ENCODE measurements at regions not wholly inside any gene's neighbourhood (a gene's known extent, or its start where the extent isn't known, plus 50 kb on each side); places are given as distances from the start of the nearest gene placed in this dataset.

DNA sequence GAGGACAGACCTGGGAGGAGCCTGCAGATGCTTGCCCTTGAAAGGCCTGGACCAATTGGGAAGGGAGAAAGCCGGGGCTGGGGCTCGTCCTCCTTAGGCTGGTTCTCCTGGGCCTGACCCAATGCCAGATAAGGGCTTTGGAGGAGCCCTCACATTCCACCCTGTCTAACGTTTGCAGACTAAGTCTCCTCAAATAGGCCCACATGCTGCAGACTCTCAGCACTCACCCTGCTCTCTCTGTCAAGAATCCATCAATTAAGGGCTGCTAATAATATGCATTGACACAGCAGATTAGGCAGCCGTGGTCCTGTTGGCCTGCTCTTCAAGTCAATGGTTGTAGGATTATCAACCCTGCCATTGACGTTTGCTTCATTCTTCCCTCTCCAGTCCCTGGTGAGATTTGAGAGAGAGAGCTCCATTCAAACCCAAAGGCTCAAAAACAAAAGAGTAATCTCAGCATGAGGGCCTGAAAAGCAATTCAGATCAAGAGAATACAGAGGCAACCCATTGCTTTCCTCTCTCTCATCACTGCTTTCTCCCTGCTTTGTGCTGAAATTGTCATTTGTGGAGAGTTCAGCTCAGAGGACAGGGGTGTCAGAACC is 167.6 kb downstream of the INSIG2 start:
- H3K36me3 ChIP-seq, result no peaks in the 10 kb centered on the region

DNA sequence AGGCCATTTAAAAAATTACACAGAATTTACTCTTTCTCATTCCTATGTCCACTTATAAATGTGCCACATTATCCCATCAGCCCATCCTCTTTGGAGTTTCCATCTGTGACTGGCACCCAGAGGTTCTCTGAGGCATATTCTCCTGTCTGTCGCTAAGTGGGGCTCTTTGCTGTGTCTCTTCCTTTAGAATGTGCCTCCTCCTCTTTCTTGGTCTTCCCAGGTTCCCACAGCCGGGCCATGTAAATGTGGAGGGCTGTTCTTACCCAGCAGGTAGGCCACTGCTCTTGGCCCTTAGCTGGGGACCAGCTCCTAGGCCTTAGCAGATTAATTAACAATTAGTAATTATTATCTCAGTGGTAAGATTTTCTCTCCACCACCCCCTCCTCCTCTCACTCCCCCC is 167.0 kb downstream of the INSIG2 start:
- DNase-seq, result no peak
- H3K4me1 ChIP-seq, result no peaks in the 10 kb centered on the region
- H3K4me3 ChIP-seq (ENCODE audit: low read depth, low read length), result no peak overlapping the region
- no peaks in the 10 kb centered on the region for H3K9me3 ChIP-seq
- no peaks in the 10 kb centered on the region for H3K36me3 ChIP-seq
- H3K27me3 ChIP-seq, result no peaks in the 10 kb centered on the region
- TF ChIP-seq, protein P1, sequence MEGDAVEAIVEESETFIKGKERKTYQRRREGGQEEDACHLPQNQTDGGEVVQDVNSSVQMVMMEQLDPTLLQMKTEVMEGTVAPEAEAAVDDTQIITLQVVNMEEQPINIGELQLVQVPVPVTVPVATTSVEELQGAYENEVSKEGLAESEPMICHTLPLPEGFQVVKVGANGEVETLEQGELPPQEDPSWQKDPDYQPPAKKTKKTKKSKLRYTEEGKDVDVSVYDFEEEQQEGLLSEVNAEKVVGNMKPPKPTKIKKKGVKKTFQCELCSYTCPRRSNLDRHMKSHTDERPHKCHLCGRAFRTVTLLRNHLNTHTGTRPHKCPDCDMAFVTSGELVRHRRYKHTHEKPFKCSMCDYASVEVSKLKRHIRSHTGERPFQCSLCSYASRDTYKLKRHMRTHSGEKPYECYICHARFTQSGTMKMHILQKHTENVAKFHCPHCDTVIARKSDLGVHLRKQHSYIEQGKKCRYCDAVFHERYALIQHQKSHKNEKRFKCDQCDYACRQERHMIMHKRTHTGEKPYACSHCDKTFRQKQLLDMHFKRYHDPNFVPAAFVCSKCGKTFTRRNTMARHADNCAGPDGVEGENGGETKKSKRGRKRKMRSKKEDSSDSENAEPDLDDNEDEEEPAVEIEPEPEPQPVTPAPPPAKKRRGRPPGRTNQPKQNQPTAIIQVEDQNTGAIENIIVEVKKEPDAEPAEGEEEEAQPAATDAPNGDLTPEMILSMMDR (IDR thresholded peaks at IDR 0.05; ENCODE audit: low read depth, low read length), result no peak

More for the DNA sequence above, 167.6 kb downstream of the INSIG2 start:
- no peaks in the 10 kb centered on the region for H3K4me1 ChIP-seq
- H3K4me3 ChIP-seq (ENCODE audit: low read depth, low read length), result no peak overlapping the region
- TF ChIP-seq, protein P1 (IDR thresholded peaks at IDR 0.05; ENCODE audit: low read depth, low read length), result no peak
- no peak for DNase-seq
- no peaks in the 10 kb centered on the region for H3K27me3 ChIP-seq
- no peaks in the 10 kb centered on the region for H3K9me3 ChIP-seq

DNA sequence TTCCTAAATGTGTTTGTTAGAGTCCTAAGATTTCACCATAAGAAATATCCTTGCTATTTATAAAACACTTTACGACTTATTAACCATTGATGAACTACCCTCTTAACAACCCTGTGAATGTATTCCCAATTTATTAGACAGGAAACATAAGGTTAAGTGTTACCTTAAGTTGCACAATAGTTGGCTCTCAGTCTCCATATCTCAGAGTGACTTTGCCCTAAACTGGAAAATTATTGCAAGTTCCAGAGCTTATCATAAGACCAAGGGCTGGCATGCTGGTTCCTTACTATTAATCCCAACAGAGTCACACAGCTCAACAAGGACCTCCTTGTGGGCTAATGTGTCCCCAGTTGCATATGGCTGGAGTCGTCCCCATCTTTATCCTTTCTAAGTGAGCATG is 165.8 kb downstream of the INSIG2 start:
- H3K27me3 ChIP-seq, result no peaks in the 10 kb centered on the region
- TF ChIP-seq, protein P1 (IDR thresholded peaks at IDR 0.05; ENCODE audit: low read depth, low read length), result no peak
- no peaks in the 10 kb centered on the region for H3K4me1 ChIP-seq
- no peak overlapping the region for H3K4me3 ChIP-seq (ENCODE audit: low read depth, low read length)
- no peak for DNase-seq
- no peaks in the 10 kb centered on the region for H3K9me3 ChIP-seq
- H3K36me3 ChIP-seq, result no peaks in the 10 kb centered on the region

DNA sequence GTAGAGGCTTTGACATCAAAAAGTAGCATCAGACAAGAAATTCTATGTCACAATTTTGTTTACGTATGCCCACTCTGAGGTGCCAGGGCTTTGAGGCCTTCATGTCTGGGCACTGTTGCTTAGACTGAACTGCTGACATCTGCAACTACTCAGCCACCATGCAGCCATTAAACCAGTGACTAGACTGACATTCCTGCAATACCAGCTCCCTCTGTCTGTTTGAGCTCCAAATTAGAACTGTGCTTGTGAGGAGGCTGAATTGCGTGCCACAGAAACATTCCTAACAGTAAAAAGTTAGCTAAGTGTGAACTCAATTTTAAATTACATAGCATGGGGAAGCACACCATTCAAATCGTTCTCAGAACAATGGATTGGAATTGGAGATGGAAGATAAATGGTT is 163.2 kb downstream of the INSIG2 start:
- H3K4me3 ChIP-seq (ENCODE audit: low read depth, low read length), result no peak overlapping the region
- H3K9me3 ChIP-seq, result no peaks in the 10 kb centered on the region
- TF ChIP-seq, protein P1 (IDR thresholded peaks at IDR 0.05; ENCODE audit: low read depth, low read length), result no peak
- DNase-seq, result no peak
- no peaks in the 10 kb centered on the region for H3K27me3 ChIP-seq
- no peaks in the 10 kb centered on the region for H3K4me1 ChIP-seq
- H3K36me3 ChIP-seq, result no peaks in the 10 kb centered on the region

DNA sequence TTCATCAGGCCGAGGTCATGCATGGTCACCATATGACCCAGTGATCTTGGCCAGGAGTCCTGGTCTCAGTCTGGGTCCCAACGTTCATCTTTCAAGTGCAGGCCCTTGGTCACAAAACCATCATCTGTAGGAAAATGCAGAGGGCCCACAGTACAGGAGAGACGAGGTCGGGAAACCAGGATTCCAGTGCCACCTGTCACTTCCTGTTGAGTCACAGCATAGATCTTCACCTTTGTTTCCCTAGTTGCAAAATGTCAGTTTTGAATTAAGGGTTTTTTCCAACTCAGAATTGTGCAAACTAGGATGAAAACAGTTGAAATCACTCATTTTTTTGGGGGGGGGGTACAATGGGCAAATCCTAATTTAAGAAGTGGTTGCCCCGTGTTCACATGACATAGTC is 162.2 kb downstream of the INSIG2 start:
- Histone ChIP-seq H3K27me3 (no peaks in the 10 kb centered on the region), H3K36me3 (no peaks in the 10 kb centered on the region), H3K4me1 (no peaks in the 10 kb centered on the region), H3K9me3 (no peaks in the 10 kb centered on the region), H3K4me3 (ENCODE audit: low read depth, low read length) (no peak overlapping the region)
- TF ChIP-seq, protein P1 (IDR thresholded peaks at IDR 0.05; ENCODE audit: low read depth, low read length), result no peak
- DNase-seq, result no peak

DNA sequence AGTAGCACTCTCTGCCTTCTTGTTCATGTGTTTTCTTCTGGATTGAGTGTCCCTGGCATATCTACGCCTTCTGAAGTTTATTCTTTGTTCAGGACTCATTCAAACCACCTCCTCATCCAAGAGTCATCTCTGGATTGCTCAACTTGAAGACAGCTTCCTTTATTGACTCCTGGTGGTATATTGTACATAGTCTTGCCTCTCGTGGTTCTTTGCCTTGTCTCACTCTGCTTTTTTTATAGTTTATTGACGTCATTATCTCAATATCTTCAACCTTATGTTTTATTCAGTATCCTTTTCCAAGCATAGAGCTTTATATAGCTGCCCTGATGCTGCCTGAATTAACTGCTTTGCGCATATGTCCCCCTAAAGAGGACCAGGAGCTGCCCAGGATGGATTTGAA is 161.7 kb downstream of the INSIG2 start:
- no peaks in the 10 kb centered on the region for H3K9me3 ChIP-seq
- DNase-seq, result no peak
- no peaks in the 10 kb centered on the region for H3K4me1 ChIP-seq
- TF ChIP-seq, protein P1 (IDR thresholded peaks at IDR 0.05; ENCODE audit: low read depth, low read length), result no peak
- H3K4me3 ChIP-seq (ENCODE audit: low read depth, low read length), result no peak overlapping the region
- H3K27me3 ChIP-seq, result no peaks in the 10 kb centered on the region
- no peaks in the 10 kb centered on the region for H3K36me3 ChIP-seq

Measured in BE2C (cell line).